ENCODE measurements at regions not wholly inside any gene's neighbourhood (a gene's known extent, or its start where the extent isn't known, plus 50 kb on each side); places are given as distances from the start of the nearest gene placed in this dataset.
"Not testable (repeated sequence)": the region's sequence is repeated elsewhere in the genome, so short reads cannot be mapped to it uniquely, and the experiment has no call there.

- Histone ChIP-seq H3K27ac (no peak overlapping the region), H3K27me3 (no peaks in the 10 kb centered on the region), H3K4me1 (no peaks in the 10 kb centered on the region), H3K9me3 (no peaks in the 10 kb centered on the region), H3K4me3 (no peak overlapping the region), H3K36me3 (no peaks in the 10 kb centered on the region)
- TF ChIP-seq CTCF (IDR thresholded peaks at IDR 0.05) = no peak
- intact Hi-C loops (cut with DNase I) = no loop called here
- ATAC-seq (no peak), DNase-seq (no peak)
Observed at GRCh38 chr4:79547851-79548250, 139.8 kb upstream of the GK2 start.

- not testable (repeated sequence) for ATAC-seq, H3K4me1 ChIP-seq
Observed at GRCh38 chr4:79545292-79545691, 137.3 kb upstream of the GK2 start.

DNA sequence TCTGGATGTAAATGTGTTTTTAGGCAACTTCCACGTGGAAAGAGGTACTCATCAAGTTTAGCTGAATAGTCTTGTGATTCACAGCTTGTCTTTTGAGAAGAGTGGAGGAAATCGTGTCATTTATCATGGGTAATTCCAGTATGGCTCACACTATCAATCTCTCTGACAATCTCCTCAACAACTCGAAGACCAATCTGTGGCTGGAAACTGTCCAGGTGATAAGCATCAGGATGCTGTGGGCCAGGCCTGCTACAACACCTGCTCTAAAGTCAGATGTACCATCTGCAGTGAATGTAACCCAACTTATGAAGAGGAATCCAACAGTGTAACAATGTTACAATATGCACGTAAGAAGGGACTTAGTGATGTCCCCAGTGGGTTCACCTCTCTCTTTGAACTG is 132.1 kb upstream of the GK2 start:
- intact Hi-C loops (cut with DNase I) = no loop called here

More at GRCh38 chr4:79545292-79545691, 137.3 kb upstream of the GK2 start:
- H3K36me3 ChIP-seq; H3K27ac ChIP-seq; H3K9me3 ChIP-seq; DNase-seq; H3K4me3 ChIP-seq; H3K27me3 ChIP-seq; intact Hi-C loops (cut with DNase I): not testable (repeated sequence)

DNA sequence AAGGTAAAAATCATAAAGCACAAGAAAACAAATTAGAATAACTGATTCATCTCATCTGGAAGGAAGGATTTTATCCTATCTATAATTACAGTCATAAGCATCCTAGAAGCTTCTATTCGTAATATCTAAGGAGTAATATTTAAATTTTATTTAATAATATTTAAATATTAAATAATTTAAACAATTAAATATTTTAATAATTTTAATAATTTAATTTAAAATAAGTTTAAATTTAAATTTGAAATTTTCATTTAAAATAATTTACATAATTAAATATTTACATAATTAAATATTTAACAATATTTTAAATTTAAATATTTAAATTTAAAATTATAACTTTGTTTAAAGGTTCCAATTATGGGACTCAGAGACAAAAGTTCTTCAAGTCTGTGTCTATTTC is 127.5 kb upstream of the GK2 start:
- TF ChIP-seq CTCF (IDR thresholded peaks at IDR 0.05) = no peak
- H3K27me3 ChIP-seq = no peaks in the 10 kb centered on the region
- DNase-seq (no peak), ATAC-seq (no peak)
- H3K27ac ChIP-seq = no peak overlapping the region
- H3K4me1 ChIP-seq = no peaks in the 10 kb centered on the region
- H3K9me3 ChIP-seq = no peaks in the 10 kb centered on the region
- intact Hi-C loops (cut with DNase I) = no loop called here
- H3K4me3 ChIP-seq = no peak overlapping the region
- no peaks in the 10 kb centered on the region for H3K36me3 ChIP-seq

More for the DNA sequence above, 132.1 kb upstream of the GK2 start:
- DNase-seq (no peak), ATAC-seq (no peak)
- TF ChIP-seq CTCF (IDR thresholded peaks at IDR 0.05) = no peak
- Histone ChIP-seq H3K9me3 (no peaks in the 10 kb centered on the region), H3K27ac (no peak overlapping the region), H3K27me3 (no peaks in the 10 kb centered on the region), H3K36me3 (no peaks in the 10 kb centered on the region), H3K4me3 (no peak overlapping the region), H3K4me1 (no peaks in the 10 kb centered on the region)

DNA sequence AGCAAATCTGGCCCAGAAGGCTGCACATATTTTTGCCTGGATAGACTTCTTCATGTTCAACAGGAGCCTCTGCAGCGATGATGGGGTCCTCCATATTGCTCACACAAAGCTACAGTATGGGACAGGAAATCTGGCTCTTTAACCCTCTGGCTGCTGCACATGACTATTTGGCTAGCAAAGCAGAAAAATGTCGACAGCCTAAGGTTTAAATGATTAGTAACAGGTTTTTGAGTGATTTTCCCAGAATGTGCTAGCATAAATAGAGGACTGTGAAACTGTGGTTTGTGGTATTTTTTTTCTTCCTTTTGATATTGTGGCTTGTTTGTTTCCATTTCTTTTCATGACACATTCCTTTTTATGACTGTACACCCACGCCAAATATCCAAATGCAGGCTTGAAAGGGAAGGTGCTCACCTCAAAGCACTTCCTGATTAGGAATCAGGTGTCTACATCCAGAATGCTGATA is 120.2 kb upstream of the GK2 start:
- Histone ChIP-seq H3K9me3 (no peaks in the 10 kb centered on the region), H3K27ac (no peak overlapping the region)
- DNase-seq = no peak

More for the DNA sequence above, 120.2 kb upstream of the GK2 start:
- ATAC-seq = no peak
- Histone ChIP-seq H3K36me3 (no peaks in the 10 kb centered on the region), H3K27me3 (no peaks in the 10 kb centered on the region), H3K4me3 (no peak overlapping the region), H3K4me1 (no peaks in the 10 kb centered on the region)
- TF ChIP-seq CTCF (IDR thresholded peaks at IDR 0.05) = no peak
- intact Hi-C loops (cut with DNase I) = no loop called here

Measured in upper lobe of right lung (tissue), 1 donor.